Neural progenitor cell (in vitro differentiated cells): ENCODE measurements at regions not wholly inside any gene's neighbourhood (a gene's known extent, or its start where the extent isn't known, plus 50 kb on each side); places are given as distances from the start of the nearest gene placed in this dataset.

Experiments used
- DNase-seq: peaks from one replicate; pipeline ENCODE4 v3.0.0-alpha.2; 2016; ENCODE audit warnings: low spot score
- H2AFZ ChIP-seq: fragments of 200-600 bp; sonication (generic); replicated peaks from 2 replicates; pipeline ENCODE4 v1.6.1; 2016; ENCODE audit warnings: antibody characterized with exemption
- H3F3A ChIP-seq: fragments of 200-600 bp; sonication (generic); 2 replicates; pipeline ENCODE4 v1.6.1; 2016; ENCODE audit warnings: antibody characterized with exemption, low read depth
- H3K27ac ChIP-seq: fragments of 200-600 bp; sonication (generic); 2 replicates; pipeline ENCODE4 v1.5.1; 2016; ENCODE audit warnings: mild to moderate bottlenecking
- H3K27me3 ChIP-seq: fragments of 200-600 bp; sonication (generic); 2 replicates; pipeline ENCODE4 v1.6.1; 2016; ENCODE audit warnings: mild to moderate bottlenecking, moderate library complexity
- H3K36me3 ChIP-seq: fragments of 200-600 bp; sonication (generic); 2 replicates; pipeline ENCODE4 v1.5.1; 2016
- H3K4me1 ChIP-seq: fragments of 200-600 bp; sonication (generic); 2 replicates; pipeline ENCODE4 v1.6.1; 2016; ENCODE audit warnings: mixed run types
- H3K4me2 ChIP-seq: fragments of 200-600 bp; sonication (generic); 2 replicates; pipeline ENCODE4 v1.6.1; 2016
- H3K4me3 ChIP-seq: fragments of 200-600 bp; sonication (generic); 2 replicates; pipeline ENCODE4 v1.5.1; 2016
- H3K79me2 ChIP-seq: fragments of 200-600 bp; sonication (generic); 2 replicates; pipeline ENCODE4 v1.6.1; 2016; ENCODE audit warnings: low read depth
- H3K9ac ChIP-seq: fragments of 200-600 bp; sonication (generic); 2 replicates; pipeline ENCODE4 v1.6.1; 2016
- H3K9me3 ChIP-seq: fragments of 200-600 bp; sonication (generic); 2 replicates; pipeline ENCODE4 v1.5.1; 2016; ENCODE audit warnings: low read depth
- H4K20me1 ChIP-seq: fragments of 200-600 bp; sonication (generic); 2 replicates; pipeline ENCODE4 v1.6.1; 2016; ENCODE audit warnings: low read depth
- H3K27ac Mint-ChIP-seq: 3 replicates; pipeline ENCODE4 v1.8.0; 2021; ENCODE audit warnings: mixed read lengths
- H3K27me3 Mint-ChIP-seq: 2 replicates; pipeline ENCODE4 v1.8.0; 2022; ENCODE audit warnings: low read depth, mild to moderate bottlenecking, inconsistent platforms, moderate library complexity, mixed read lengths; ENCODE audit not compliant: insufficient read depth
- H3K36me3 Mint-ChIP-seq: 3 replicates; pipeline ENCODE4 v1.8.0; 2021; ENCODE audit warnings: mixed read lengths
- H3K4me1 Mint-ChIP-seq: 3 replicates; pipeline ENCODE4 v1.8.0; 2021; ENCODE audit warnings: mixed read lengths
- H3K4me3 Mint-ChIP-seq: 3 replicates; pipeline ENCODE4 v1.8.0; 2021; ENCODE audit warnings: mild to moderate bottlenecking, moderate library complexity, mixed read lengths
- H3K9me3 Mint-ChIP-seq: 3 replicates; pipeline ENCODE4 v1.8.0; 2020; ENCODE audit warnings: mixed read lengths
- EZH2 ChIP-seq: fragments of 200-600 bp; sonication (generic); IDR thresholded peaks from 2 replicates; pipeline ENCODE4 v1.6.1; 2017; ENCODE audit warnings: antibody characterized with exemption, mild to moderate bottlenecking, moderate library complexity
- EZH2phosphoT487 ChIP-seq: fragments of 200-600 bp; sonication (generic); IDR thresholded peaks from 2 replicates; pipeline ENCODE4 v1.6.1; 2017; ENCODE audit warnings: antibody characterized with exemption
- TF ChIP-seq, protein P1 (sequence below): fragments of 200-600 bp; sonication (generic); IDR thresholded peaks from 2 replicates; pipeline ENCODE4 v1.5.1; 2017; ENCODE audit warnings: antibody characterized with exemption, mild to moderate bottlenecking

DNA sequence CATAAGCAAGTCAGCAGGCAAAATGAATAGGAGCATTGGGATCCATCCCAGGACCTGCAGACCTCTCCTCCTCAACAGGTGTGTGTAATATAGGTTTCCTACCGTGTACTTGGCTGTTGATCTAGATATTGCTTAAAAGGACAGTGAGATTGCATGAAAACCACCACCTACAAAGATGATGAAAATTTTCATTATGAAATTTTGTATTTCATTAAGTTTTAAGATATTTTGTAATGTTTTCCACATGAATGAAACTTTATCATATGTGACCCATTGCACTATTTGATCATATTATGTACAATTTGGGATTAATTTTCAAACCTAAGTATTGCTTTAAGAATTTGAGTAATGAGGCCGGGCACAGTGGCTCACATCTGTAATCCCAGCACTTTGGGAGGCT, 94.3 kb upstream of the TRPM1 start:
- H3K27ac Mint-ChIP-seq = no peak overlapping the region
- H2AFZ ChIP-seq = no peak overlapping the region
- no peaks in the 10 kb centered on the region for H3K79me2 ChIP-seq
- no peaks in the 10 kb centered on the region for H3K36me3 ChIP-seq
- TF ChIP-seq, protein P1, sequence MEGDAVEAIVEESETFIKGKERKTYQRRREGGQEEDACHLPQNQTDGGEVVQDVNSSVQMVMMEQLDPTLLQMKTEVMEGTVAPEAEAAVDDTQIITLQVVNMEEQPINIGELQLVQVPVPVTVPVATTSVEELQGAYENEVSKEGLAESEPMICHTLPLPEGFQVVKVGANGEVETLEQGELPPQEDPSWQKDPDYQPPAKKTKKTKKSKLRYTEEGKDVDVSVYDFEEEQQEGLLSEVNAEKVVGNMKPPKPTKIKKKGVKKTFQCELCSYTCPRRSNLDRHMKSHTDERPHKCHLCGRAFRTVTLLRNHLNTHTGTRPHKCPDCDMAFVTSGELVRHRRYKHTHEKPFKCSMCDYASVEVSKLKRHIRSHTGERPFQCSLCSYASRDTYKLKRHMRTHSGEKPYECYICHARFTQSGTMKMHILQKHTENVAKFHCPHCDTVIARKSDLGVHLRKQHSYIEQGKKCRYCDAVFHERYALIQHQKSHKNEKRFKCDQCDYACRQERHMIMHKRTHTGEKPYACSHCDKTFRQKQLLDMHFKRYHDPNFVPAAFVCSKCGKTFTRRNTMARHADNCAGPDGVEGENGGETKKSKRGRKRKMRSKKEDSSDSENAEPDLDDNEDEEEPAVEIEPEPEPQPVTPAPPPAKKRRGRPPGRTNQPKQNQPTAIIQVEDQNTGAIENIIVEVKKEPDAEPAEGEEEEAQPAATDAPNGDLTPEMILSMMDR = no peak
- no peak for TF ChIP-seq EZH2
- no peak for TF ChIP-seq EZH2phosphoT487
- H4K20me1 ChIP-seq = no peaks in the 10 kb centered on the region
- H3K4me3 Mint-ChIP-seq = no peak overlapping the region
- H3F3A ChIP-seq = no peaks in the 10 kb centered on the region
- no peak overlapping the region for H3K27ac ChIP-seq
- no peaks in the 10 kb centered on the region for H3K36me3 Mint-ChIP-seq
- DNase-seq = no peak
- H3K4me1 Mint-ChIP-seq = peaks cover 4% of the 10 kb centered on the region
- H3K27me3 Mint-ChIP-seq = peaks cover 3% of the 10 kb centered on the region
- H3K4me1 ChIP-seq = peaks cover 2% of the 10 kb centered on the region
- H3K9me3 ChIP-seq = no peaks in the 10 kb centered on the region
- no peak overlapping the region for H3K4me2 ChIP-seq
- H3K4me3 ChIP-seq = no peak overlapping the region
- H3K9me3 Mint-ChIP-seq = no peaks in the 10 kb centered on the region
- no peaks in the 10 kb centered on the region for H3K27me3 ChIP-seq
- H3K9ac ChIP-seq = no peak overlapping the region

DNA sequence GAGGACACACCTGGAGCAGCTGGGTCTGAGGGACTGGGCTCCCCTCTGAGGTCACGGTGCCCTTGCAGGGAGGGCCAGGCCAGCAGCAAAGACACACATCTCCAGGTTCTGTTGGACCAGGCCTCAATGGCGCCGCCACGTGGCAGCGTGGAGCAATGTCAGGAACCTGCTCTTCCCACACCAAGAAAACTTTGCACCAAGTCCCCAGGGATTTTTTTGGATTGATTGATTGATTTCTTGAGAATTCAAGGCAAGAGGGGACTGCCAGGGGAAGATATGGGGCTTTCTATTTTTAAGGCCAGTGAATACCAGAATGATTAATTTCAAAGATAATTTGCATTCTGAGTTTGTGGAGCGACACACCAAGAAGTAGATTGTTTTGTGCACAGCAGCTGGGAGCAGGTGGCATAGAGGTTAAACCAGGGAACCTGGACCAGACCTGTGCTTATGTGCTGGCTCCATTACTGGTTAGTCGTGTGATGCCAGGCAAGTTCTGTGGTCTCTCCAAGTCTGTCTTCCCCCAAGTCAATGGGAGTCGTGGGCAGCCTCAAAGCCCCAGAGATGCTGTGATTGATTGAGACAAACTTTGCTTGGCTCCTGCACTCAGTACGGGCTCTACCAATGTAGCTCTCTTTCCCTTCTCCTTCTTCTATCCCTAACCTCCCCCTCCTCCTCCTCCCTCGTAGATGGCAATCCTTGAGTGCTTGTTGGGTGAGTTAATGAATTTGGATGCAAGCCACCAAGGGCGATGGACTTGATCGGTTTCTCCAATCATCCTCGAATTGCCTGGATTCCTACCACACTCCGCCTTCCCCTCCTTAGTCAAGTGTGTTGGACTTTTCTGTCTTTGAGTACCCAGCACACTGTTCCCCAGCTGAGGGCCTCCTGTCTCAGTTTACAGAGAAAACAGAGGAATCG, 96.2 kb upstream of the TRPM1 start:
- H3K79me2 ChIP-seq = no peaks in the 10 kb centered on the region
- Mint-ChIP-seq H3K9me3 (no peaks in the 10 kb centered on the region), H3K27me3 (peaks cover 5% of the 10 kb centered on the region), H3K4me3 (peak overlapping the region; percentile 30), H3K27ac (no peak overlapping the region), H3K4me1 (peaks cover 8% of the 10 kb centered on the region), H3K36me3 (no peaks in the 10 kb centered on the region)
- TF ChIP-seq EZH2phosphoT487 = no peak
- TF ChIP-seq EZH2 = no peak
- TF ChIP-seq, protein P1 = peak; percentile 87
- no peak overlapping the region for H3K4me3 ChIP-seq
- H3K36me3 ChIP-seq = no peaks in the 10 kb centered on the region
- no peak overlapping the region for H3K27ac ChIP-seq
- H2AFZ ChIP-seq = no peak overlapping the region
- no peaks in the 10 kb centered on the region for H3K9me3 ChIP-seq
- H3K4me1 ChIP-seq = peaks cover 4% of the 10 kb centered on the region
- no peaks in the 10 kb centered on the region for H3F3A ChIP-seq
- H3K27me3 ChIP-seq = no peaks in the 10 kb centered on the region
- H3K9ac ChIP-seq = no peak overlapping the region
- peak; percentile 67 for DNase-seq
- no peak overlapping the region for H3K4me2 ChIP-seq
- H4K20me1 ChIP-seq = no peaks in the 10 kb centered on the region

DNA sequence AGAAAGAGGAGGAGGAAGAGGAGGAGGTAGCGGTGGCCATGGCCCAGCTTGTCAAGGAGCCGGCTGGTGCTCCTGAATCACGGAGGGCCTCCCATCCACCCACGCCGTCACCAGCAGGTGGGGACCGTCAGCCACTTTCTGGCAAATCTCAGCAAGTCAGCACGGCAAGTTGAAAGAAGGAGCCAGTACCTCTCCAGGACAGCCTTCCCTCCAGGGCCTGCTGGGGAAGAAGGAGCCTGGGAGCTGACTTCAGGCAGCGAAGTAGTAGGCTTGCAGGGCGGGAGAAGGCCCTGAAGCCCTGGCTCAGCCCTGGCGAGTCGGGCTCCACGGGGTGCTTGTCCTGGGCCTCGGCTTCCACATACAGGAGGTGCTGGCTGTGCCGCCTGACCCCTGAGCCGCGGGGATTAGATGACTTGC, 99.2 kb upstream of the TRPM1 start:
- Mint-ChIP-seq H3K4me1 (peaks cover 8% of the 10 kb centered on the region), H3K36me3 (no peaks in the 10 kb centered on the region), H3K4me3 (no peak overlapping the region), H3K27me3 (peaks cover 3% of the 10 kb centered on the region), H3K27ac (no peak overlapping the region), H3K9me3 (no peaks in the 10 kb centered on the region)
- Histone ChIP-seq H3K4me1 (peaks cover 4% of the 10 kb centered on the region), H2AFZ (peak overlapping the region; percentile 87), H3K79me2 (no peaks in the 10 kb centered on the region), H3K9me3 (no peaks in the 10 kb centered on the region), H3K9ac (no peak overlapping the region), H3K4me2 (no peak overlapping the region), H3F3A (no peaks in the 10 kb centered on the region), H3K27me3 (no peaks in the 10 kb centered on the region), H3K4me3 (no peak overlapping the region), H3K36me3 (no peaks in the 10 kb centered on the region), H3K27ac (no peak overlapping the region), H4K20me1 (no peaks in the 10 kb centered on the region)
- peak; percentile 78 for DNase-seq
- no peak for TF ChIP-seq EZH2phosphoT487
- TF ChIP-seq, protein P1 = peak; percentile 61
